HEK293 (cell line): ENCODE measurements at regions not wholly inside any gene's neighbourhood (a gene's known extent, or its start where the extent isn't known, plus 50 kb on each side); places are given as distances from the start of the nearest gene placed in this dataset.

Experiments
- CTCF ChIP-seq: fragments of 450-650 bp; formaldehyde crosslinking; IDR thresholded peaks from 2 replicates; pipeline ENCODE4 v1.5.1; 2016; ENCODE audit warnings: missing biosample characterization, missing genetic modification characterization
- REST ChIP-seq: fragments of 450-650 bp; formaldehyde crosslinking; IDR thresholded peaks from 2 replicates; pipeline ENCODE4 v1.5.1; 2016; ENCODE audit warnings: missing biosample characterization, missing genetic modification characterization
- ZNF404 ChIP-seq: fragments of 450-650 bp; formaldehyde crosslinking; IDR thresholded peaks from 2 replicates; pipeline ENCODE4 v1.5.1; 2017; ENCODE audit warnings: missing biosample characterization, missing genetic modification characterization
- ZNF558 ChIP-seq: fragments of 450-650 bp; formaldehyde crosslinking; IDR thresholded peaks from 2 replicates; pipeline ENCODE4 v1.5.1; 2016; ENCODE audit warnings: missing biosample characterization, missing genetic modification characterization
- ZSCAN18 ChIP-seq: fragments of 450-650 bp; formaldehyde crosslinking; IDR thresholded peaks from 2 replicates; pipeline ENCODE4 v1.5.1; 2016; ENCODE audit warnings: missing biosample characterization, missing genetic modification characterization

- TF ChIP-seq REST (tag by site-specific recombination) (no peak), CTCF (no peak), ZSCAN18 (no peak), ZNF558 (tag by site-specific recombination) (no peak), ZNF404 (no peak)
Measured at GRCh38 chr5:174636094-174636493, 88.3 kb upstream of the MSX2 start.
